ENCODE measurements at regions not wholly inside any gene's neighbourhood (a gene's known extent, or its start where the extent isn't known, plus 50 kb on each side); places are given as distances from the start of the nearest gene placed in this dataset.
A peak's percentile ranks its signal among the peaks of the same experiment; 100 is the strongest.
"Not testable (repeated sequence)": the region's sequence is repeated elsewhere in the genome, so short reads cannot be mapped to it uniquely, and the experiment has no call there.

GRCh38 chr13:112171570-112171965 is 104.6 kb downstream of the SOX1 start:
- intact Hi-C loops (cut with DNase I) = no loop called here
- no peak for DNase-seq

- no peak for DNase-seq
- intact Hi-C loops (cut with DNase I) = no loop called here
These were observed 105.1 kb downstream of the SOX1 start for GRCh38 chr13:112172017-112172416.

- intact Hi-C loops (cut with DNase I) = no loop called here
- DNase-seq = peak in 6 of 10 donors; percentile 28 to 90 (median 44)
These were observed 105.8 kb downstream of the SOX1 start for GRCh38 chr13:112172641-112173251.

GRCh38 chr13:112174476-112175110 is 107.6 kb downstream of the SOX1 start:
- intact Hi-C loops (cut with DNase I) = no loop called here

GRCh38 chr13:112175162-112176075 is 108.5 kb downstream of the SOX1 start:
- no peak for DNase-seq
- intact Hi-C loops (cut with DNase I) = no loop called here

More at GRCh38 chr13:112174476-112175110, 107.6 kb downstream of the SOX1 start:
- DNase-seq = no peak

- intact Hi-C loops (cut with DNase I); DNase-seq: not testable (repeated sequence)
These were observed 109.5 kb downstream of the SOX1 start for GRCh38 chr13:112176141-112177119.

GRCh38 chr13:112177450-112178288 is 110.7 kb downstream of the SOX1 start:
- no peak for DNase-seq
- intact Hi-C loops (cut with DNase I) = no loop called here

GRCh38 chr13:112178769-112179168 is 111.8 kb downstream of the SOX1 start:
- intact Hi-C loops (cut with DNase I) = no loop called here
- DNase-seq = no peak

- intact Hi-C loops (cut with DNase I) = no loop called here
- no peak for DNase-seq
These were observed 112.5 kb downstream of the SOX1 start for GRCh38 chr13:112179421-112179820.

- intact Hi-C loops (cut with DNase I) = no loop called here
- DNase-seq = no peak
These were observed 113.0 kb downstream of the SOX1 start for GRCh38 chr13:112179995-112180394.

- no peak for DNase-seq
- intact Hi-C loops (cut with DNase I) = no loop called here
These were observed 114.6 kb downstream of the SOX1 start for GRCh38 chr13:112181336-112182067.

- DNase-seq = peak in 1 of 10 donors; percentile 38
- intact Hi-C loops (cut with DNase I) = no loop called here
These were observed 115.3 kb downstream of the SOX1 start for GRCh38 chr13:112182251-112182650.

GRCh38 chr13:112182846-112183531 is 116.0 kb downstream of the SOX1 start:
- peak in 1 of 10 donors; percentile 79 for DNase-seq
- intact Hi-C loops (cut with DNase I) = no loop called here

- intact Hi-C loops (cut with DNase I) = no loop called here
These were observed 116.7 kb downstream of the SOX1 start for GRCh38 chr13:112183532-112184090.

GRCh38 chr13:112184261-112184660 is 117.3 kb downstream of the SOX1 start:
- intact Hi-C loops (cut with DNase I) = no loop called here
- peak in 1 of 10 donors; percentile 79 for DNase-seq

More at GRCh38 chr13:112183532-112184090, 116.7 kb downstream of the SOX1 start:
- DNase-seq = peak in 1 of 10 donors; percentile 62

- peak in 1 of 10 donors; percentile 73 for DNase-seq
These were observed 118.0 kb downstream of the SOX1 start for GRCh38 chr13:112184851-112185371.

GRCh38 chr13:112185466-112185865 is 118.5 kb downstream of the SOX1 start:
- intact Hi-C loops (cut with DNase I) = no loop called here
- DNase-seq = peak in 1 of 10 donors; percentile 68

More at GRCh38 chr13:112184851-112185371, 118.0 kb downstream of the SOX1 start:
- intact Hi-C loops (cut with DNase I) = no loop called here
